ENCODE measurements at regions not wholly inside any gene's neighbourhood (a gene's known extent, or its start where the extent isn't known, plus 50 kb on each side); places are given as distances from the start of the nearest gene placed in this dataset.

GRCh38 chr7:155222573-155222972 lies 75.1 kb upstream of the INSIG1 start:
- TF ChIP-seq ZFX (IDR thresholded peaks at IDR 0.05) (no peak), CTCF (conservative IDR thresholded peaks at IDR 0.05) (no peak)
- H3K27ac ChIP-seq: no peak overlapping the region

GRCh38 chr7:155223021-155223420 lies 74.7 kb upstream of the INSIG1 start:
- no peak overlapping the region for H3K27ac ChIP-seq
- TF ChIP-seq ZFX (IDR thresholded peaks at IDR 0.05): no peak
- TF ChIP-seq CTCF (conservative IDR thresholded peaks at IDR 0.05): no peak

GRCh38 chr7:155223503-155223902 lies 74.2 kb upstream of the INSIG1 start:
- no peak for TF ChIP-seq ZFX (IDR thresholded peaks at IDR 0.05)
- no peak for TF ChIP-seq CTCF (conservative IDR thresholded peaks at IDR 0.05)

GRCh38 chr7:155224116-155224811 lies 73.4 kb upstream of the INSIG1 start:
- TF ChIP-seq ZFX (IDR thresholded peaks at IDR 0.05) (no peak), CTCF (conservative IDR thresholded peaks at IDR 0.05) (no peak)
- H3K27ac ChIP-seq: peak overlapping the region; percentile 56

More at GRCh38 chr7:155223503-155223902, 74.2 kb upstream of the INSIG1 start:
- H3K27ac ChIP-seq: peak overlapping the region; percentile 3; the same call in 1 of the 2 replicates

DNA sequence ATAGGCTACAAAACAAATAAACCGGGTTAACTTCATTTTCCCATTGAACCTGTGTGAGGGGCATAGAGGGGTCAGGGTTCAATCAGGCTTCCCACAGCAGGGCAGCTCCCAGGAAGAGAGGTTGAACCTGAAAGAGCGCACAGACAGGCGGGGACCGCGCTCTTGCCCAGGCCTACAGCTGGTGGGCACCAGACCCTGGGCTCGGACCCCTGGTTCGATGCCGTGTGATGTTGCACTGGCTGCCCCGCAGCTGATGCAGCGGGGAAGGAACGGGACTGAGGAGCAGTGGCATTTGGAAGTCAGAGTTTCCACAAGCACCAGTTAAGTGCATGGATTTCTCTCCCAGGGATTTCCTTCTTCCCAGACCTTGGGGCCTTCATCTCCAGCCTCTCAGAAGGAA lies 72.6 kb upstream of the INSIG1 start:
- peak overlapping the region; percentile 56 for H3K27ac ChIP-seq
- no peak for TF ChIP-seq CTCF (conservative IDR thresholded peaks at IDR 0.05)
- no peak for TF ChIP-seq ZFX (IDR thresholded peaks at IDR 0.05)

DNA sequence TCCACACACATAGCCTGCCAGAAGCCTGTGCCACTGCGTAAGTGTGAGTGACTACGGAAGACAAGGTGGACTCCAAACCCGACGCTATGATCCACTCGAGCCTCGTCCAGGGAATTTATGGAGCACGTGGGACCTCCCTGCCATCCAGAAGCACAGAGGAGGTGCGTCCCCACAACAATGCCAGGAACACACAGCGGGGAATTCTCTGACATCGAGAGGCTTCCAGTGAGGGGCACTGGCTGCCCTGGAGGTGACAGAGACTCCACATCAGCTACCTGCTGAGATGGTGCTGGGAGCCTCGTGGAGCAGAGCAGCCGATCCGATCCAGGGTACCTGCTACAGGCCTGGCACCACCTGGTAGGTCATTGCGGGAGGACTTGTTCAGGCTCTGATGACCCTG lies 72.2 kb upstream of the INSIG1 start:
- no peak overlapping the region; the same call in 1 of the 2 replicates for H3K27ac ChIP-seq
- no peak for TF ChIP-seq ZFX (IDR thresholded peaks at IDR 0.05)
- TF ChIP-seq CTCF (conservative IDR thresholded peaks at IDR 0.05): no peak

DNA sequence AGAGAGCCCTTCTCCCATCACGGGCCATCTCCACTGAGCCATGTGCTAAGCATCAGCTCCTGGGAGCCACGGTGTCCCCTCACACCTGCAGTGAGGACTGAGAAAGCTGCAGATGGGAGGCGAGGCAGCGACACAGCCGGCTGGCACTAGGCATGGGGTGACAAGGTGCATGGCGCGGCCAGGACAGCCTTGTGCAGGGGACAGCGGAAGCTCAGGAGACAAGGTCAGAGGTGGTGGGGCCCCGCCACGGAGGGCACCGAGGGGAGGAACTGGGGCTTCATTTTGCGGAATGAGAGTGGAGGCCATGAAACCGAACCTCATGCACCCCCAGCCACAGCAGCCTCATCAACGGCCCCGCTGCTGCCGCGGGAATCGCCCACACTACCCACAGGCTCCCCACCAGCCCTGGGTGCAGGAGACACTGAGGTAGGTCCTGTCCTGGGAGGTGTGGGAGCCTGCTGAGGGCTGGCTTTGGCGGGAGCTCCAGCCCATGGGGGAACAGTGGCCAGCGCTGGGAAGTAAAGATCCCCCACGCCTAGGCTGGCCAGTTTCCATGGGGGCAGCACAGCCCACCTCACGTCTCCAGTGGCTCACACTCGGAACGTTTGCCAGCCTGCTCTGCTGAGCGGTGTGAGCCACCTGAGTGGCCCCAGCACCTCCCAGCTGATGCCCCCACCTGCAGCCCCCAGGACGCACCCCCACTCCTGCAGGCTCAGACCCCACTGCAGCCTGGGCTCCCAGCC lies 71.2 kb upstream of the INSIG1 start:
- TF ChIP-seq CTCF (conservative IDR thresholded peaks at IDR 0.05) (no peak), ZFX (IDR thresholded peaks at IDR 0.05) (no peak)
- H3K27ac ChIP-seq: no peak overlapping the region
